ENCODE measurements at regions not wholly inside any gene's neighbourhood (a gene's known extent, or its start where the extent isn't known, plus 50 kb on each side); places are given as distances from the start of the nearest gene placed in this dataset.

DNA sequence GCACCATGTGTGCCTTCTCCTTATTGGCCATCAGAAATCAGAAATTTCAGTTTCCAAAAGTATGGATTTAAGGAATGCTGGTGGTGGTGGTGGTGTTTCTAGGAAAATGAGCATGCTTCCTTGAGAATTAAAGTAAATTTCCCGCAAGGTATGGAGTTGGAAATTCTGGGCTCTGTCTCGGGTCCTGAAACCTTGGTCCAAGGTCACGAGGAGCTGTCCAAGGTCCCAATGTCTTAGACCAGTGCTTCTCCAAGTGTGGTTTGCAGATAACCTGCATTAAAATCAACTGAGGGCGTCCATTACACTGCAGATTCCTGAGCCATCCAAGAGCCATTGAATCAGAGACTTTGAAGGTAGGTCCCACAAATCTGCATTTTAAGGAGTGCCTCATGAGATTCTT is 210.9 kb upstream of the PKDCC start:
- H3K4me3 ChIP-seq (ENCODE audit: low read length) = no peak overlapping the region
- no peak overlapping the region for H3K27ac ChIP-seq (ENCODE audit: low read length)
- H3K9me3 ChIP-seq (replicated peaks; ENCODE audit: control insufficient read depth, low read depth, low read length) = no peaks in the 10 kb centered on the region
- peaks cover 4% of the 10 kb centered on the region for H3K27me3 ChIP-seq (ENCODE audit: control insufficient read depth, insufficient read depth, low read length)
- peak; percentile 76 for DNase-seq
- 7% methylated on average over 4 of the region's 4 CpGs for WGBS (ENCODE audit: insufficient coverage)
- peaks cover 6% of the 10 kb centered on the region for H3K4me1 ChIP-seq (ENCODE audit: control insufficient read depth, insufficient read depth, low read length)
- no peaks in the 10 kb centered on the region for H3K36me3 ChIP-seq (ENCODE audit: control insufficient read depth, insufficient read depth, low read length)

DNA sequence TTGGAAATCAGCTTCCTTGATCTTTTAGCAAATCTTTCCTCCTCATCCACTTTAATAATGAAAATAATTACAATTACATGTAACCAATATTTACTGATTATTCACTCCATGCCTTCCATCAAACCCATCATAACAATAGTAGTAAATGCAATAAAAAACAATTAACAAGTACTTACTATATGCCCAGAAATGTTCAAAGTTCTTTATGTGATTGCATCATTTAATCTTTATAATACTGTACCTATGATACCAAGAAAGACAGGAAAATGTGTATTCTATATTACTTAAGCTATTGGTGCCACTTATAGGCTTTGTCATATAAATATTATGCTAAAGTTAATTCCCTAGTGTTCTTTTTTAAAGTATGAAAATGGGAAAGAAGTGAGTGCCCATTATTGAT is 210.2 kb upstream of the PKDCC start:
- Histone ChIP-seq H3K9me3 (replicated peaks; ENCODE audit: control insufficient read depth, low read depth, low read length) (no peaks in the 10 kb centered on the region), H3K4me3 (ENCODE audit: low read length) (no peak overlapping the region), H3K27ac (ENCODE audit: low read length) (no peak overlapping the region), H3K27me3 (ENCODE audit: control insufficient read depth, insufficient read depth, low read length) (peaks cover 7% of the 10 kb centered on the region), H3K36me3 (ENCODE audit: control insufficient read depth, insufficient read depth, low read length) (no peaks in the 10 kb centered on the region), H3K4me1 (ENCODE audit: control insufficient read depth, insufficient read depth, low read length) (peaks cover 6% of the 10 kb centered on the region)
- no peak for DNase-seq

DNA sequence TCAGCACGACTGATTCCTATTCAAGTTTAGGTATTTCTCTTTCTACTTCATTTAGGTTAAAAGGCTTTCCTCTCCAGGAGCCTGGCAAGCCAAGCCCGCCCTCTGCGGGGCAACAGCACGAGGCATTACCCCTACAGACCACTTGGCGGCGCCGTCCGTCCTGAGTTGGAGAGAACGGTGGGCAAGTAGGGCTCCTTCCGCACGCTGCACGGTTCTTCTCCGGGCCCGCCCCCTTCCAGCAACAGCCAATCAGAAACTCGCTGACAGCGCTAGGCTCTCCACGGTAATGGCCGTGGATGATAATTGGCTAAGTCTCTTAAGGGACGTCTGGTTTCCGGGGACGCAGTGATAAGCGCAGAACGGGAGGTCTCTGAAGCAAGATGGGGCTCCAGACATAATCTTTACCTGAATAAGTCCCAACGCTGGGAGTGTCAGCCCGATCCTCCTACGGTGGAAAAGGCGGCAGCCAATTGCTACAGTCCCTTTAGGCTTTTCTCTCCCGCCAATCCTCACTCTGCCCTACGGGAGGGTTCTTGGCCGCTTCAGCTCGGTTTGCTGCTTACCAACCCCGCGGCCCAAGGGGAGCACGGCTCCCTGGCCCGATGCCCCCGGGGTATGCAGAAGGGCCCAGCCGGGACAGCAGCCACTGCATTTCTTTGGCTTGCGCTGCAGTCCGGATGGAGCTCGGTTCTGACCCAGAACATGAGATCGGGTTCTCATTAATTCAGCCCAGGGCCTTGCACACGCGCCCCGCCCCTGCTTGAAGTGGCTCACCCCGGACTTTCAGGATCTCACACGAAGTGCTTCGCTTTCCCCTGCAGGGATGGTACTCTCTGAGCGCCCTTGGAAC is 206.9 kb upstream of the PKDCC start:
- Histone ChIP-seq H3K4me1 (ENCODE audit: control insufficient read depth, insufficient read depth, low read length) (peaks cover 6% of the 10 kb centered on the region), H3K9me3 (replicated peaks; ENCODE audit: control insufficient read depth, low read depth, low read length) (no peaks in the 10 kb centered on the region), H3K36me3 (ENCODE audit: control insufficient read depth, insufficient read depth, low read length) (no peaks in the 10 kb centered on the region), H3K27me3 (ENCODE audit: control insufficient read depth, insufficient read depth, low read length) (peaks cover 12% of the 10 kb centered on the region), H3K27ac (ENCODE audit: low read length) (peak overlapping the region; percentile 32), H3K4me3 (ENCODE audit: low read length) (peak overlapping the region; percentile 81)
- peak; percentile 97 for DNase-seq
- 0% methylated on average over 44 of the region's 48 CpGs for WGBS (ENCODE audit: insufficient coverage)

DNA sequence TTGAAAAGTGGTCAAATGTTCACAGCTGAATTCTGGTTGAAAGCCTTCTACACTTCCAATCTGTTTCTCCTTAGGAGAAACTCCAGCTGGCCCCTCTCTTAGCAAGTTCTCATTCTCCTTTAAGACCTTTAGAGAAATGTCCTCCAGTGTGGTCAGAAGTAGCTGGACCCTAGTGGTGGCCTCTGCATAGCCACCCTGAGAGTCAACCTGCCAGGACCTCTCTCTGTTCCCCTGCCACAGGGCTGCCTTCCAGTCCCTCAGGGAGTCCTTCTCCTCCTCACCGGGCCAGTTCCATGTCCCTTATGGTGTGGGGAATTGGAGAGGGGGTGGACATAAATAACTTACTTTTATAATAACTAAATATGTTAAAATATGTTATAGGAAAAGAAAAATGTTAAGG is 200.9 kb upstream of the PKDCC start:
- DNase-seq = no peak
- H3K36me3 ChIP-seq (ENCODE audit: control insufficient read depth, insufficient read depth, low read length) = no peaks in the 10 kb centered on the region
- H3K4me3 ChIP-seq (ENCODE audit: low read length) = no peak overlapping the region
- WGBS (ENCODE audit: insufficient coverage) = no CpG with 5 or more reads among the region's 1 CpG
- H3K27ac ChIP-seq (ENCODE audit: low read length) = no peak overlapping the region
- H3K9me3 ChIP-seq (replicated peaks; ENCODE audit: control insufficient read depth, low read depth, low read length) = no peaks in the 10 kb centered on the region
- H3K4me1 ChIP-seq (ENCODE audit: control insufficient read depth, insufficient read depth, low read length) = no peaks in the 10 kb centered on the region
- H3K27me3 ChIP-seq (ENCODE audit: control insufficient read depth, insufficient read depth, low read length) = peaks cover 20% of the 10 kb centered on the region

DNA sequence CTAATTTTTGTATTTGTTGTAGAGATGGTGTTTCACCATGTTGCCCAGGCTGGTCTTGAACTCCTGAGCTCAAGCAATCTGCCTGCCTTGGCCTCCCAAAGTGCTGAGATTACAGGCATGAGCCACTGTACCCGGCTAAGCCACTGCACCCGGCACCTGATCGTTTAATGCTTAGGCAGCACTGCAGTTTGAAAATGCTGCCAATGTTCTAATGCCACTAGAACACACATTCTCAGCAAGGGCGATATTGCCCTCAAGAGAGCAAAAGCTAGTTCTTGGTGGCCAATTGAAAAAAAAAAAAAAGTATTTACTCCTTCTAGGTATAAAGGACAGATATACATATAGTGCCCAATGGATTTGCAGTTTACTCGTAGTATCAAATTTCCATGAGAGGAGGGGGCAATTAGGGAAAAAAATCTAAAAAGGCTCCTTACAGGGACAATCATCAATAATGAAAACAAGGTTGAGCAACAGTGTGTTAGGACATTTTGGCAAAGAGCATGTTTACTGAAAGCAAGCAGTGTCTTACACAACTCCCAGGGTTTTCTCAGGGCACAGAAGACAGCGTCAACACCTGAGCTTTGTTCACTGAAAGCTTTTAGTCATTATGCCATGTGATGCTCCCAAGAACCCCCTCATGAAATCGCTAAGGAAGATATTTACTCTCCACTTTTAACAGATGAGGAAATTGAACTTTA is 199.9 kb upstream of the PKDCC start:
- peaks cover 16% of the 10 kb centered on the region for H3K27me3 ChIP-seq (ENCODE audit: control insufficient read depth, insufficient read depth, low read length)
- WGBS (ENCODE audit: insufficient coverage) = 74% methylated on average over 3 of the region's 7 CpGs
- H3K4me1 ChIP-seq (ENCODE audit: control insufficient read depth, insufficient read depth, low read length) = no peaks in the 10 kb centered on the region
- no peaks in the 10 kb centered on the region for H3K9me3 ChIP-seq (replicated peaks; ENCODE audit: control insufficient read depth, low read depth, low read length)
- no peak overlapping the region for H3K4me3 ChIP-seq (ENCODE audit: low read length)
- no peaks in the 10 kb centered on the region for H3K36me3 ChIP-seq (ENCODE audit: control insufficient read depth, insufficient read depth, low read length)
- H3K27ac ChIP-seq (ENCODE audit: low read length) = no peak overlapping the region
- DNase-seq = no peak

DNA sequence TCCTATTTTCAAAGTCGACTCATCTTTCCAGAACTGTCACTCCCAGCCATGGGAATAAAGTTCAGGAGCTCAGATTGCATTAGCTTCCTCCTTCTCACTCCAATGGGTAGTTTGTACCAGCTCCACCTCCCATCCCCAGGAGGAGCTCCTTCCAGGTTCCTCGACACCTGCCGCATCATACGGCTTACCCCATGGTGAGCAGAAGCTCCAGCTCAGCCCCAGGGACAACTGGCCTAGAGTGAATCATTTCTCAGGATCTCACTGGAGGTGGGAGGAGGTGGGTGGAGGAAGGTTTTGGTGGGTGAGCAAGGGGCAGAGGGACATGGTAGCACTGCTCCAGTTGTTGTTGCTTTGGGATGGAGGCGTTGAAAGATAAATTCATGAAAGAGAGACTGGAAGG is 196.3 kb upstream of the PKDCC start:
- 83% methylated on average over 1 of the region's 5 CpGs for WGBS (ENCODE audit: insufficient coverage)
- Histone ChIP-seq H3K4me3 (ENCODE audit: low read length) (no peak overlapping the region), H3K27me3 (ENCODE audit: control insufficient read depth, insufficient read depth, low read length) (peaks cover 12% of the 10 kb centered on the region), H3K4me1 (ENCODE audit: control insufficient read depth, insufficient read depth, low read length) (no peaks in the 10 kb centered on the region), H3K9me3 (replicated peaks; ENCODE audit: control insufficient read depth, low read depth, low read length) (no peaks in the 10 kb centered on the region), H3K36me3 (ENCODE audit: control insufficient read depth, insufficient read depth, low read length) (no peaks in the 10 kb centered on the region), H3K27ac (ENCODE audit: low read length) (no peak overlapping the region)
- no peak for DNase-seq

DNA sequence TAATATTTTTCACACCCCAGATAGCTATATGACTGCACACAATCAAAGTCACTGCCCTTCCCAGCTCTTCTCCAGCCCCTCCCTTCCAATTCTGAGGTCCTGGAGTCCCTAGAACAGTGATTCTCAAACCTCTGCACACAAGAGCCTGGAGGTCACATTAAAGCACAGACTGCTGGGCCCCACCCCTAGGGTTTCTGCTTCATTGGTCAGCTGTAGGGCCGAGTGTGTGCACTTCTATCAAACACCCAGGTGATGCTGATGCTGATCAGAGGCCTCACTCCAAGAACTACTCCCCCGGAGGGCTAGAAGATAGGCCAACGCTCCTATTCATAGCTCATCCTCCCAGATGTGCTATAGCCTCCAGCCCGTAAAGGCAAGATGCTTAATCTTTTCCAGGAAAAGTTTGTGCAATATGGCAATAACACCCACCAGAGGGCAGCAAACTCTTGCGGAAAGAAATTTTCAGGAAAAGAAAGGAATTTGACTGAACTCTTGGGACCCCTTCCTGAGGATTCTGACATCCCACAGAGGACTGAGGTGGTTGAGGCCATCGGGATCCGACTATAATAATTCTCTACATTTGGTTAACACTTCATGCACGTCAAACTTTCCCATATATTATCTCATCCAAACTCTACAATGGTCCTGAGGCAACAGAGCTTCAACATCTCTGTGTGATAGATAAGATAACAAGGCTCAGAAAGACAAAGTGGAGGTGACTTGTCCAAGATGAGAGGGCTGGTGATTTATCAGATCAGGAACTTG is 194.2 kb upstream of the PKDCC start:
- H3K27me3 ChIP-seq (ENCODE audit: control insufficient read depth, insufficient read depth, low read length) = peaks cover 9% of the 10 kb centered on the region
- H3K36me3 ChIP-seq (ENCODE audit: control insufficient read depth, insufficient read depth, low read length) = no peaks in the 10 kb centered on the region
- H3K4me1 ChIP-seq (ENCODE audit: control insufficient read depth, insufficient read depth, low read length) = no peaks in the 10 kb centered on the region
- no peaks in the 10 kb centered on the region for H3K9me3 ChIP-seq (replicated peaks; ENCODE audit: control insufficient read depth, low read depth, low read length)
- WGBS (ENCODE audit: insufficient coverage) = no CpG with 5 or more reads among the region's 8 CpGs
- no peak overlapping the region for H3K27ac ChIP-seq (ENCODE audit: low read length)
- H3K4me3 ChIP-seq (ENCODE audit: low read length) = no peak overlapping the region
- DNase-seq = peak; percentile 84

DNA sequence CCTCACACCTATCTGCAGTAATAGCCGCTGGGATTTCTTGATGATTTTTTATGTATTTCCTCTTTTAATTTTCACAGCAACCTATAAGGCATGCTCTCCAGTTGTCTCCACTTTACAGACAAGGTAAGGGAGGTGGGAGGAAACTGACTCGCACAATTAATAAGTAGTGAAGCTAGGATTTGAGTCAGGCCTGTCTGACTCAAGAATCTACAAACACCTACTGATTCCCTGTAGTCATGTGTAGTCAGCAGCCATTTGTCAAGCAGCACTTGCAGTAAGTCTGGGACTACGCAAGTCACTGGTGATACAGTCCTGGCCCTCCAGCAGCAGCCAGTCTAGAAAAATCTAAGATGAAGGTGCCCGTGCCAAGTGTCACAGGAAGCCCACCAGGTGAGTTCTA is 193.6 kb upstream of the PKDCC start:
- peaks cover 9% of the 10 kb centered on the region for H3K27me3 ChIP-seq (ENCODE audit: control insufficient read depth, insufficient read depth, low read length)
- 84% methylated on average over 2 of the region's 4 CpGs for WGBS (ENCODE audit: insufficient coverage)
- no peak overlapping the region for H3K27ac ChIP-seq (ENCODE audit: low read length)
- no peaks in the 10 kb centered on the region for H3K9me3 ChIP-seq (replicated peaks; ENCODE audit: control insufficient read depth, low read depth, low read length)
- DNase-seq = no peak
- H3K4me1 ChIP-seq (ENCODE audit: control insufficient read depth, insufficient read depth, low read length) = no peaks in the 10 kb centered on the region
- no peaks in the 10 kb centered on the region for H3K36me3 ChIP-seq (ENCODE audit: control insufficient read depth, insufficient read depth, low read length)
- H3K4me3 ChIP-seq (ENCODE audit: low read length) = no peak overlapping the region

DNA sequence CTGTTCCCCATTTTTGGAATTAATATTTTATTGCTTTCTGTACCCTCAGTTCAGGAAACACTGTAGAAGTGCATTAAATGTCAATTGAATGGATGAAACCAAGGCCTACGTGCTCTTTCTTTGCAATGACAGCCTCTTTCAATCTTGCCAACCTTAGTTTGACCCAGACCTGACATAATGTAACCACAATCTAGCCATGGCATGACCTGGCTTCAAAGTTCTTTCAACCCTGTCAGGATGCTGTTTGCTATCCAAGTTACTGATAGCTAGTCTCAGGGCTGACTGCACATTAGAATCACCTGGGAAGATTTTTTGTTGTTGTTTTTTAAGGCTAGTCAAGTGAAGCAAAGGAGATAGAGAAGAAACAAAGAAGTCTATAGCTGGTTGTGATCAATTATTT is 190.9 kb upstream of the PKDCC start:
- Histone ChIP-seq H3K27me3 (ENCODE audit: control insufficient read depth, insufficient read depth, low read length) (no peaks in the 10 kb centered on the region), H3K27ac (ENCODE audit: low read length) (no peak overlapping the region), H3K36me3 (ENCODE audit: control insufficient read depth, insufficient read depth, low read length) (no peaks in the 10 kb centered on the region), H3K9me3 (replicated peaks; ENCODE audit: control insufficient read depth, low read depth, low read length) (no peaks in the 10 kb centered on the region), H3K4me3 (ENCODE audit: low read length) (no peak overlapping the region), H3K4me1 (ENCODE audit: control insufficient read depth, insufficient read depth, low read length) (no peaks in the 10 kb centered on the region)
- no CpG with 5 or more reads among the region's 1 CpG for WGBS (ENCODE audit: insufficient coverage)
- DNase-seq = no peak

Data from muscle of leg (tissue), 3 donors.